H1 (cell line): ENCODE measurements at regions not wholly inside any gene's neighbourhood (a gene's known extent, or its start where the extent isn't known, plus 50 kb on each side); places are given as distances from the start of the nearest gene placed in this dataset.

Source experiments
- CTCF ChIA-PET: fragments of 300-600 bp; sonication (Branson Sonifier 250); formaldehyde crosslinking; loops from one replicate; lab custom pipeline; 2021; ENCODE audit not compliant: partially characterized antibody; lab: Charles Lee
- POLR2A ChIA-PET: fragments of 300-600 bp; sonication (Branson Sonifier 250); formaldehyde crosslinking; loops from one replicate; lab custom pipeline; 2021; ENCODE audit warnings: inconsistent platforms; ENCODE audit not compliant: partially characterized antibody; lab: Charles Lee
- DNase-seq, 2 experiments: peaks; one replicate each; pipeline versions ENCODE4 v3.0.0 to v3.0.0-alpha.2; 2010 to 2022; ENCODE audit warnings: low spot score in 2 of 2, low read depth in 1 of 2, mixed read lengths in 1 of 2
- FAIRE-seq: peaks from 2 replicates; lab custom pipeline; 2011; peaks lifted over from hg19 to GRCh38; lab: Jason Lieb, UNC
- H2AFZ ChIP-seq: 2 replicates; pipeline ENCODE4 v1.8.1; 2012; ENCODE audit warnings: low read length, inconsistent platforms
- H2AK5ac ChIP-seq: 2 replicates; pipeline ENCODE4 v1.6.1; 2013; ENCODE audit warnings: low read depth, low read length
- H2BK120ac ChIP-seq: replicated peaks from 2 replicates; pipeline ENCODE3; 2013; ENCODE audit warnings: low read depth, low read length, inconsistent platforms
- H2BK12ac ChIP-seq: 2 replicates; pipeline ENCODE4 v1.6.1; 2013; ENCODE audit warnings: low read depth, low read length
- H2BK15ac ChIP-seq: 2 replicates; pipeline ENCODE4 v1.6.1; 2013; ENCODE audit warnings: low read length
- H2BK20ac ChIP-seq: 2 replicates; pipeline ENCODE4 v1.6.1; 2013; ENCODE audit warnings: low read length
- H2BK5ac ChIP-seq: 2 replicates; pipeline ENCODE4 v1.6.1; 2013; ENCODE audit warnings: low read depth, low read length
- H3K14ac ChIP-seq: 2 replicates; pipeline ENCODE4 v1.6.1; 2013; ENCODE audit warnings: inconsistent platforms; ENCODE audit not compliant: insufficient read length
- H3K18ac ChIP-seq: 2 replicates; pipeline ENCODE4 v1.6.1; 2013; ENCODE audit warnings: low read length; ENCODE audit errors: extremely low read depth
- H3K23ac ChIP-seq: 2 replicates; pipeline ENCODE4 v1.6.1; 2013; ENCODE audit warnings: inconsistent platforms; ENCODE audit not compliant: insufficient read length
- H3K23me2 ChIP-seq: 2 replicates; pipeline ENCODE4 v1.6.1; 2013; ENCODE audit warnings: low read depth, low read length
- H3K27ac ChIP-seq: 2 replicates; pipeline ENCODE4 v1.6.1; 2011; ENCODE audit warnings: low read depth, low read length, inconsistent platforms
- H3K27me3 ChIP-seq, 4 experiments: replicated peaks in 1 of 4; 1 replicate in 1 of 4; 2 replicates in 3 of 4; pipeline versions ENCODE4 v1.6.1 to v1.8.1; 2011 to 2013; ENCODE audit warnings: low read length in 3 of 4, mild to moderate bottlenecking in 3 of 4, inconsistent platforms in 2 of 4, mixed read lengths in 2 of 4, moderate library complexity in 1 of 4; ENCODE audit not compliant: control insufficient read depth in 3 of 4, insufficient read depth in 3 of 4; ENCODE audit errors: extremely low read depth in 1 of 4
- H3K36me3 ChIP-seq, 4 experiments: 2 replicates each; pipeline versions ENCODE4 v1.6.1 to v1.8.1; 2011 to 2013; ENCODE audit warnings: mild to moderate bottlenecking in 4 of 4, low read length in 3 of 4, moderate library complexity in 2 of 4, control low read depth in 1 of 4, inconsistent platforms in 1 of 4; ENCODE audit not compliant: insufficient read depth in 4 of 4, control insufficient read depth in 2 of 4
- H3K4ac ChIP-seq: replicated peaks from 2 replicates; pipeline ENCODE3; 2013; ENCODE audit warnings: low read length, low read depth, mixed read lengths, inconsistent platforms; ENCODE audit not compliant: insufficient read length
- H3K4me1 ChIP-seq, 4 experiments: replicated peaks in 1 of 4; 1 replicate in 1 of 4; 2 replicates in 3 of 4; pipeline versions ENCODE4 v1.6.1 to v1.8.1; 2011 to 2013; ENCODE audit warnings: low read length in 3 of 4, inconsistent platforms in 2 of 4, mixed read lengths in 1 of 4; ENCODE audit not compliant: insufficient read depth in 4 of 4, control insufficient read depth in 3 of 4
- H3K4me2 ChIP-seq, 2 experiments: 2 replicates each; pipeline versions ENCODE4 v1.6.1 to v1.8.1; 2011 to 2013; ENCODE audit warnings: low read depth in 2 of 2, low read length in 2 of 2, control low read depth in 1 of 2, inconsistent platforms in 1 of 2, mild to moderate bottlenecking in 1 of 2; ENCODE audit not compliant: insufficient read depth in 1 of 2
- H3K4me3 ChIP-seq, 4 experiments: fragments of 200-600, 300-600 bp in 1 of 4; sonication (generic), shearing (Covaris generic), sonication (Bioruptor Twin) in 1 of 4; 2 replicates each; pipeline versions ENCODE4 v1.5.1 to v1.8.1; 2011 to 2016; ENCODE audit warnings: low read length in 4 of 4, low read depth in 3 of 4, control low read depth in 2 of 4, inconsistent platforms in 2 of 4, mild to moderate bottlenecking in 2 of 4, mixed read lengths in 1 of 4, moderate library complexity in 1 of 4; ENCODE audit not compliant: insufficient read depth in 2 of 4; ENCODE audit errors: extremely low read depth in 1 of 4
- H3K56ac ChIP-seq: replicated peaks from 2 replicates; pipeline ENCODE3; 2013; ENCODE audit warnings: low read depth, mild to moderate bottlenecking, mixed read lengths, low read length, inconsistent platforms; ENCODE audit not compliant: insufficient read length
- H3K79me1 ChIP-seq: 2 replicates; pipeline ENCODE4 v1.6.1; 2013; ENCODE audit warnings: low read depth, low read length, control low read depth
- H3K79me2 ChIP-seq, 2 experiments: 2 replicates each; pipeline versions ENCODE4 v1.6.1 to v1.8.1; 2012 to 2013; ENCODE audit warnings: low read length in 2 of 2, mild to moderate bottlenecking in 2 of 2, inconsistent platforms in 1 of 2; ENCODE audit not compliant: insufficient read depth in 2 of 2, control insufficient read depth in 1 of 2
- H3K9ac ChIP-seq, 4 experiments: replicated peaks in 1 of 4; 1 replicate in 1 of 4; 2 replicates in 3 of 4; pipeline versions ENCODE4 v1.6.1 to v1.8.1; 2011 to 2013; ENCODE audit warnings: low read depth in 3 of 4, low read length in 3 of 4, control low read depth in 2 of 4, mild to moderate bottlenecking in 2 of 4, moderate library complexity in 2 of 4, inconsistent platforms in 1 of 4; ENCODE audit errors: extremely low read depth in 1 of 4
- H3K9me3 ChIP-seq, 2 experiments: 2 replicates each; pipeline versions ENCODE4 v1.6.1 to v1.8.1; 2012 to 2013; ENCODE audit warnings: mild to moderate bottlenecking in 2 of 2, moderate library complexity in 2 of 2, control low read depth in 1 of 2, inconsistent platforms in 1 of 2, low read depth in 1 of 2, low read length in 1 of 2, mixed read lengths in 1 of 2; ENCODE audit not compliant: insufficient read depth in 2 of 2
- H4K20me1 ChIP-seq, 2 experiments: replicated peaks in 1 of 2; 2 replicates each; pipeline versions ENCODE3 to v1.8.1; 2011 to 2013; ENCODE audit warnings: inconsistent platforms in 2 of 2, low read length in 2 of 2, mild to moderate bottlenecking in 1 of 2; ENCODE audit not compliant: insufficient read depth in 2 of 2, control insufficient read depth in 1 of 2
- H4K5ac ChIP-seq: 2 replicates; pipeline ENCODE4 v1.6.1; 2013; ENCODE audit warnings: low read length, low read depth, mixed read lengths, inconsistent platforms; ENCODE audit not compliant: insufficient read length
- H4K8ac ChIP-seq: 2 replicates; pipeline ENCODE4 v1.8.0; 2013; ENCODE audit warnings: mild to moderate bottlenecking, moderate library complexity, low read length, inconsistent platforms; ENCODE audit not compliant: insufficient read depth; ENCODE audit errors: extremely low read depth
- H4K91ac ChIP-seq: replicated peaks from 2 replicates; pipeline ENCODE3; 2013; ENCODE audit warnings: low read length, mixed read lengths, inconsistent platforms; ENCODE audit not compliant: insufficient read length
- ASH2L ChIP-seq: fragments of 200-600, 300-600 bp; sonication (generic); IDR thresholded peaks from one replicate; pipeline ENCODE4 v1.7.1; 2017; ENCODE audit warnings: low read length
- BRCA1 ChIP-seq: IDR thresholded peaks from 2 replicates; pipeline ENCODE4 v1.6.1; 2012; ENCODE audit warnings: low read depth, low read length, improper control_type of control experiment
- CEBPB ChIP-seq: IDR thresholded peaks from 2 replicates; pipeline ENCODE4 v1.6.1; 2012; ENCODE audit warnings: low read depth, low read length
- CHD1 ChIP-seq: IDR thresholded peaks from 2 replicates; pipeline ENCODE4 v1.6.1; 2012; ENCODE audit warnings: low read depth, low read length, improper control_type of control experiment
- CHD2 ChIP-seq: IDR thresholded peaks from 2 replicates; pipeline ENCODE4 v1.6.1; 2012; ENCODE audit warnings: low read length, improper control_type of control experiment
- EGR1 ChIP-seq: IDR thresholded peaks from 2 replicates; pipeline ENCODE4 v1.6.1; 2011; ENCODE audit warnings: low read depth, low read length, borderline replicate concordance
- EZH2 ChIP-seq: fragments of 200-600 bp; sonication (generic); IDR thresholded peaks from 2 replicates; pipeline ENCODE4 v1.7.1; 2012; ENCODE audit warnings: low read depth, mild to moderate bottlenecking, moderate library complexity, low read length, inconsistent platforms; ENCODE audit not compliant: severe bottlenecking
- KDM4A ChIP-seq: IDR thresholded peaks from one replicate; pipeline ENCODE4 v1.7.1; 2012; ENCODE audit warnings: low read depth, mild to moderate bottlenecking, moderate library complexity, low read length, inconsistent platforms; ENCODE audit not compliant: severe bottlenecking
- NANOG ChIP-seq: IDR thresholded peaks from 2 replicates; pipeline ENCODE4 v1.6.1; 2011; ENCODE audit warnings: low read length, low read depth, mild to moderate bottlenecking, inconsistent platforms; ENCODE audit not compliant: insufficient read depth, poor library complexity, severe bottlenecking
- PHF8 ChIP-seq: fragments of 200-600 bp; sonication (generic); conservative IDR thresholded peaks from 2 replicates; pipeline ENCODE4 v1.7.1; 2012; ENCODE audit warnings: low read depth, mild to moderate bottlenecking, inconsistent platforms, low read length, moderate library complexity
- POLR2AphosphoS5 ChIP-seq: IDR thresholded peaks from 2 replicates; pipeline ENCODE4 v1.6.1; 2011; ENCODE audit warnings: low read depth, low read length
- RXRA ChIP-seq: IDR thresholded peaks from 2 replicates; pipeline ENCODE4 v1.6.1; 2011; ENCODE audit warnings: low read depth, mild to moderate bottlenecking, low read length, moderate library complexity; ENCODE audit not compliant: insufficient read depth
- SAP30 ChIP-seq: fragments of 300-600 bp; sonication (generic); IDR thresholded peaks from 2 replicates; pipeline ENCODE4 v1.7.1; 2012; ENCODE audit warnings: low read length, moderate library complexity, mild to moderate bottlenecking, inconsistent platforms; ENCODE audit not compliant: insufficient read depth, insufficient replicate concordance
- SP1 ChIP-seq: IDR thresholded peaks from 2 replicates; pipeline ENCODE4 v1.6.1; 2011; ENCODE audit warnings: low read depth, low read length
- TAF7 ChIP-seq: optimal IDR thresholded peaks from 2 replicates; pipeline ENCODE3; 2011; ENCODE audit warnings: low read depth, mild to moderate bottlenecking, inconsistent platforms, low read length, moderate library complexity, borderline replicate concordance
- TCF12 ChIP-seq: IDR thresholded peaks from 2 replicates; pipeline ENCODE4 v1.6.1; 2011; ENCODE audit warnings: low read depth, mild to moderate bottlenecking, low read length
- WGBS, 2 experiments: shearing (Covaris generic) in 1 of 2; methylation state at CpG; one replicate each; pipeline versions ENCODE4 v1.1.6 to v1.1.7; 2013 to 2015; ENCODE audit warnings: low lambda C conversion rate in 2 of 2, mixed read lengths in 2 of 2, inconsistent platforms in 1 of 2, low coverage in 1 of 2, missing lambda C conversion rate in 1 of 2; ENCODE audit not compliant: insufficient replicate concordance in 2 of 2, insufficient coverage in 1 of 2, insufficient read length in 1 of 2; ENCODE audit errors: extremely low coverage in 1 of 2, missing lambda C conversion rate in 1 of 2; 5-methylcytosine and 5-hydroxymethylcytosine counted together

- Histone ChIP-seq H3K4me3 (no peak overlapping the region), H3K4me2 (no peak overlapping the region), H2BK120ac (no peak overlapping the region), H3K27me3 (no peaks in the 10 kb centered on the region), H3K4me1 (0 out of 7 replicates have a peak, but pooled peaks cover 0 to 2% (median 0%) of the 10 kb centered on the region in 4 experiments), H4K20me1 (no peaks in the 10 kb centered on the region), H3K9me3 (0 out of 4 replicates have a peak, but pooled peaks cover 0 to 5% of the 10 kb centered on the region in 2 experiments), H3K79me2 (no peaks in the 10 kb centered on the region), H3K9ac (no peak overlapping the region), H2BK20ac (no peak overlapping the region), H2AFZ (no peak overlapping the region), H2BK12ac (no peak overlapping the region), H3K14ac (no peak overlapping the region), H3K18ac (no peak overlapping the region), H3K4ac (no peak overlapping the region), H3K23ac (no peak overlapping the region), H3K27ac (no peak overlapping the region), H3K23me2 (no peaks in the 10 kb centered on the region), H3K56ac (no peak overlapping the region), H2BK5ac (no peak overlapping the region), H4K8ac (no peak overlapping the region), H4K91ac (no peak overlapping the region), H3K36me3 (no peaks in the 10 kb centered on the region), H4K5ac (no peak overlapping the region), H3K79me1 (no peaks in the 10 kb centered on the region), H2AK5ac (no peak overlapping the region), H2BK15ac (no peak overlapping the region)
- WGBS, 2 experiments: 91% methylated on average over 3 of the region's 3 CpGs; no CpG with 5 or more reads in 1 of the 2 experiments
- FAIRE-seq: no peak
- POLR2A ChIA-PET: no interaction called here
- CTCF ChIA-PET: no interaction called here
- DNase-seq: no peak
- TF ChIP-seq SAP30: no peak
- no peak for TF ChIP-seq CHD2
- TF ChIP-seq TCF12: no peak
- no peak for TF ChIP-seq BRCA1
- no peak for TF ChIP-seq NANOG
- TF ChIP-seq PHF8: no peak
- no peak for TF ChIP-seq CHD1
- TF ChIP-seq TAF7: no peak
- no peak for TF ChIP-seq EGR1
- no peak for TF ChIP-seq KDM4A
- no peak for TF ChIP-seq EZH2
- TF ChIP-seq RXRA: no peak
- no peak for TF ChIP-seq SP1
- TF ChIP-seq ASH2L: no peak
- no peak for TF ChIP-seq POLR2AphosphoS5
- no peak for TF ChIP-seq CEBPB
Observed at GRCh38 chr5:115350894-115351293, 54.4 kb upstream of the CCDC112 start.
